ENCODE measurements at regions not wholly inside any gene's neighbourhood (a gene's known extent, or its start where the extent isn't known, plus 50 kb on each side); places are given as distances from the start of the nearest gene placed in this dataset.
"Not testable (repeated sequence)": the region's sequence is repeated elsewhere in the genome, so short reads cannot be mapped to it uniquely, and the experiment has no call there.

- Histone ChIP-seq H3K9me3 (ENCODE audit: control insufficient read depth, insufficient read depth, low read length) (no peaks in the 10 kb centered on the region), H3K4me3 (ENCODE audit: low read depth, low read length) (no peak overlapping the region), H3K4me1 (ENCODE audit: control insufficient read depth, insufficient read depth, low read length) (no peaks in the 10 kb centered on the region), H3K27ac (ENCODE audit: low read depth, low read length) (no peak overlapping the region), H3K36me3 (ENCODE audit: control insufficient read depth, insufficient read depth, low read length) (no peaks in the 10 kb centered on the region), H3K27me3 (ENCODE audit: control insufficient read depth, insufficient read depth, low read length) (no peaks in the 10 kb centered on the region), H3K9ac (ENCODE audit: low read depth, low read length) (no peak overlapping the region)
These were observed 104.3 kb upstream of the KITLG start for GRCh38 chr12:88684610-88685009.

- no peak overlapping the region for H3K9ac ChIP-seq (ENCODE audit: low read depth, low read length)
- H3K4me1 ChIP-seq (ENCODE audit: control insufficient read depth, insufficient read depth, low read length), result no peaks in the 10 kb centered on the region
- H3K4me3 ChIP-seq (ENCODE audit: low read depth, low read length), result no peak overlapping the region
- H3K27ac ChIP-seq (ENCODE audit: low read depth, low read length), result no peak overlapping the region
- no peaks in the 10 kb centered on the region for H3K9me3 ChIP-seq (ENCODE audit: control insufficient read depth, insufficient read depth, low read length)
- H3K27me3 ChIP-seq (ENCODE audit: control insufficient read depth, insufficient read depth, low read length), result no peaks in the 10 kb centered on the region
- no peaks in the 10 kb centered on the region for H3K36me3 ChIP-seq (ENCODE audit: control insufficient read depth, insufficient read depth, low read length)
These were observed 103.9 kb upstream of the KITLG start for GRCh38 chr12:88684170-88684569.

- H3K4me3 ChIP-seq (ENCODE audit: low read depth, low read length), result no peak overlapping the region
- no peaks in the 10 kb centered on the region for H3K9me3 ChIP-seq (ENCODE audit: control insufficient read depth, insufficient read depth, low read length)
- H3K27ac ChIP-seq (ENCODE audit: low read depth, low read length), result no peak overlapping the region
- no peaks in the 10 kb centered on the region for H3K36me3 ChIP-seq (ENCODE audit: control insufficient read depth, insufficient read depth, low read length)
- no peaks in the 10 kb centered on the region for H3K27me3 ChIP-seq (ENCODE audit: control insufficient read depth, insufficient read depth, low read length)
- no peak overlapping the region for H3K9ac ChIP-seq (ENCODE audit: low read depth, low read length)
- no peaks in the 10 kb centered on the region for H3K4me1 ChIP-seq (ENCODE audit: control insufficient read depth, insufficient read depth, low read length)
These were observed 103.4 kb upstream of the KITLG start for GRCh38 chr12:88683628-88684027.

GRCh38 chr12:88681271-88681670 is 101.0 kb upstream of the KITLG start:
- H3K9ac ChIP-seq (ENCODE audit: low read depth, low read length), result no peak overlapping the region
- H3K36me3 ChIP-seq (ENCODE audit: control insufficient read depth, insufficient read depth, low read length), result no peaks in the 10 kb centered on the region
- no peaks in the 10 kb centered on the region for H3K9me3 ChIP-seq (ENCODE audit: control insufficient read depth, insufficient read depth, low read length)
- H3K27ac ChIP-seq (ENCODE audit: low read depth, low read length), result no peak overlapping the region
- no peaks in the 10 kb centered on the region for H3K27me3 ChIP-seq (ENCODE audit: control insufficient read depth, insufficient read depth, low read length)
- H3K4me3 ChIP-seq (ENCODE audit: low read depth, low read length), result no peak overlapping the region
- no peaks in the 10 kb centered on the region for H3K4me1 ChIP-seq (ENCODE audit: control insufficient read depth, insufficient read depth, low read length)

GRCh38 chr12:88677464-88677863 is 97.2 kb upstream of the KITLG start:
- Histone ChIP-seq H3K27me3 (ENCODE audit: control insufficient read depth, insufficient read depth, low read length) (no peaks in the 10 kb centered on the region), H3K36me3 (ENCODE audit: control insufficient read depth, insufficient read depth, low read length) (no peaks in the 10 kb centered on the region), H3K9ac (ENCODE audit: low read depth, low read length) (no peak overlapping the region), H3K9me3 (ENCODE audit: control insufficient read depth, insufficient read depth, low read length) (no peaks in the 10 kb centered on the region), H3K4me1 (ENCODE audit: control insufficient read depth, insufficient read depth, low read length) (no peaks in the 10 kb centered on the region), H3K27ac (ENCODE audit: low read depth, low read length) (no peak overlapping the region), H3K4me3 (ENCODE audit: low read depth, low read length) (no peak overlapping the region)

- H3K4me3 ChIP-seq (ENCODE audit: low read depth, low read length); H3K27ac ChIP-seq (ENCODE audit: low read depth, low read length); H3K9me3 ChIP-seq (ENCODE audit: control insufficient read depth, insufficient read depth, low read length); H3K27me3 ChIP-seq (ENCODE audit: control insufficient read depth, insufficient read depth, low read length); H3K9ac ChIP-seq (ENCODE audit: low read depth, low read length); H3K36me3 ChIP-seq (ENCODE audit: control insufficient read depth, insufficient read depth, low read length): not testable (repeated sequence)
- peaks cover 11% of the 10 kb centered on the region; the same call in 1 of the 2 replicates for H3K4me1 ChIP-seq (ENCODE audit: control insufficient read depth, insufficient read depth, low read length)
These were observed 87.3 kb upstream of the KITLG start for GRCh38 chr12:88667615-88668014.

GRCh38 chr12:88665071-88665470 is 84.8 kb upstream of the KITLG start:
- Histone ChIP-seq H3K9me3 (ENCODE audit: control insufficient read depth, insufficient read depth, low read length) (no peaks in the 10 kb centered on the region), H3K36me3 (ENCODE audit: control insufficient read depth, insufficient read depth, low read length) (no peaks in the 10 kb centered on the region), H3K9ac (ENCODE audit: low read depth, low read length) (no peak overlapping the region), H3K4me3 (ENCODE audit: low read depth, low read length) (no peak overlapping the region), H3K4me1 (ENCODE audit: control insufficient read depth, insufficient read depth, low read length) (peaks cover 11% of the 10 kb centered on the region; the same call in 1 of the 2 replicates), H3K27me3 (ENCODE audit: control insufficient read depth, insufficient read depth, low read length) (no peaks in the 10 kb centered on the region), H3K27ac (ENCODE audit: low read depth, low read length) (no peak overlapping the region)

- Histone ChIP-seq H3K27ac (ENCODE audit: low read depth, low read length) (no peak overlapping the region), H3K4me1 (ENCODE audit: control insufficient read depth, insufficient read depth, low read length) (peaks cover 11% of the 10 kb centered on the region; the same call in 1 of the 2 replicates), H3K36me3 (ENCODE audit: control insufficient read depth, insufficient read depth, low read length) (no peaks in the 10 kb centered on the region), H3K4me3 (ENCODE audit: low read depth, low read length) (no peak overlapping the region), H3K9me3 (ENCODE audit: control insufficient read depth, insufficient read depth, low read length) (no peaks in the 10 kb centered on the region), H3K27me3 (ENCODE audit: control insufficient read depth, insufficient read depth, low read length) (no peaks in the 10 kb centered on the region), H3K9ac (ENCODE audit: low read depth, low read length) (no peak overlapping the region)
These were observed 82.7 kb upstream of the KITLG start for GRCh38 chr12:88662961-88663360.

GRCh38 chr12:88662093-88662492 is 81.8 kb upstream of the KITLG start:
- H3K36me3 ChIP-seq (ENCODE audit: control insufficient read depth, insufficient read depth, low read length), result no peaks in the 10 kb centered on the region
- H3K4me3 ChIP-seq (ENCODE audit: low read depth, low read length), result no peak overlapping the region
- no peak overlapping the region for H3K9ac ChIP-seq (ENCODE audit: low read depth, low read length)
- peaks cover 11% of the 10 kb centered on the region; the same call in 1 of the 2 replicates for H3K4me1 ChIP-seq (ENCODE audit: control insufficient read depth, insufficient read depth, low read length)
- H3K27me3 ChIP-seq (ENCODE audit: control insufficient read depth, insufficient read depth, low read length), result no peaks in the 10 kb centered on the region
- no peaks in the 10 kb centered on the region for H3K9me3 ChIP-seq (ENCODE audit: control insufficient read depth, insufficient read depth, low read length)
- no peak overlapping the region for H3K27ac ChIP-seq (ENCODE audit: low read depth, low read length)

GRCh38 chr12:88658009-88658408 is 77.7 kb upstream of the KITLG start:
- H3K27me3 ChIP-seq (ENCODE audit: control insufficient read depth, insufficient read depth, low read length), result no peaks in the 10 kb centered on the region
- peaks cover 2% of the 10 kb centered on the region; the same call in 1 of the 2 replicates for H3K4me1 ChIP-seq (ENCODE audit: control insufficient read depth, insufficient read depth, low read length)
- no peak overlapping the region for H3K27ac ChIP-seq (ENCODE audit: low read depth, low read length)
- H3K4me3 ChIP-seq (ENCODE audit: low read depth, low read length), result no peak overlapping the region
- no peaks in the 10 kb centered on the region for H3K36me3 ChIP-seq (ENCODE audit: control insufficient read depth, insufficient read depth, low read length)
- no peak overlapping the region for H3K9ac ChIP-seq (ENCODE audit: low read depth, low read length)
- H3K9me3 ChIP-seq (ENCODE audit: control insufficient read depth, insufficient read depth, low read length), result no peaks in the 10 kb centered on the region

- Histone ChIP-seq H3K4me3 (ENCODE audit: low read depth, low read length) (no peak overlapping the region), H3K4me1 (ENCODE audit: control insufficient read depth, insufficient read depth, low read length) (no peaks in the 10 kb centered on the region), H3K27ac (ENCODE audit: low read depth, low read length) (no peak overlapping the region), H3K36me3 (ENCODE audit: control insufficient read depth, insufficient read depth, low read length) (no peaks in the 10 kb centered on the region), H3K9me3 (ENCODE audit: control insufficient read depth, insufficient read depth, low read length) (no peaks in the 10 kb centered on the region), H3K9ac (ENCODE audit: low read depth, low read length) (no peak overlapping the region), H3K27me3 (ENCODE audit: control insufficient read depth, insufficient read depth, low read length) (no peaks in the 10 kb centered on the region)
These were observed 70.4 kb upstream of the KITLG start for GRCh38 chr12:88650715-88651114.

GRCh38 chr12:88648625-88649024 is 68.4 kb upstream of the KITLG start:
- Histone ChIP-seq H3K9me3 (ENCODE audit: control insufficient read depth, insufficient read depth, low read length) (no peaks in the 10 kb centered on the region), H3K36me3 (ENCODE audit: control insufficient read depth, insufficient read depth, low read length) (no peaks in the 10 kb centered on the region), H3K27ac (ENCODE audit: low read depth, low read length) (no peak overlapping the region), H3K9ac (ENCODE audit: low read depth, low read length) (no peak overlapping the region), H3K4me3 (ENCODE audit: low read depth, low read length) (no peak overlapping the region), H3K27me3 (ENCODE audit: control insufficient read depth, insufficient read depth, low read length) (no peaks in the 10 kb centered on the region), H3K4me1 (ENCODE audit: control insufficient read depth, insufficient read depth, low read length) (no peaks in the 10 kb centered on the region)
